Heart left ventricle (tissue), 13 donors: ENCODE measurements at regions not wholly inside any gene's neighbourhood (a gene's known extent, or its start where the extent isn't known, plus 50 kb on each side); places are given as distances from the start of the nearest gene placed in this dataset.

Experiments
- CTCF ChIP-seq, 12 donors: fragments of 200-600 bp; sonication (generic) in 4 of 12; IDR thresholded peaks; one replicate each; pipeline versions ENCODE4 v1.5.0 to v1.8.0; 2018 to 2022; ENCODE audit warnings: antibody characterized with exemption in 12 of 12, mild to moderate bottlenecking in 5 of 12
- POLR2A ChIP-seq, 2 donors: fragments of 450-650 bp; IDR thresholded peaks; one replicate each; pipeline ENCODE4 v1.6.1; 2017; ENCODE audit warnings: antibody characterized with exemption in 2 of 2, mild to moderate bottlenecking in 2 of 2, moderate library complexity in 2 of 2
- donor health status: ischemic (EF 13 %, LVEDD 7.1; RV severe dilation, severe dysfunction).
- donor health status: DM: no; HTN: yes; CAD: no.
- donor health status: DM: no; HTN: no; CAD: no.
- donor health status: ischemic (EF 25% LVEDD 6.9; RV normal size, moderate dysfunction).
- donor health status: ischemic (EF 25% LVEDD 5.7; RV mildly dilated, moderate dysfunction).
- donor health status: ischemic (EF 35%, LVEDD 5.7; RV mildly dilated, moderate dysfunction).
- donor health status: nonischemic (EF 11% LVEDD 7.7; RV severe dilation, severe dysfunction).
- donor health status: DM: yes; HTN: yes; CAD: no.
- donor health status: PGD.
- donor health status: ischemic (EF 29% LVEDD 5.4; RV normal size, mild dysfunction).
- donor health status: nonischemic (EF 23%, LVEDD 6.1; RV moderate dilation, normal function).

DNA sequence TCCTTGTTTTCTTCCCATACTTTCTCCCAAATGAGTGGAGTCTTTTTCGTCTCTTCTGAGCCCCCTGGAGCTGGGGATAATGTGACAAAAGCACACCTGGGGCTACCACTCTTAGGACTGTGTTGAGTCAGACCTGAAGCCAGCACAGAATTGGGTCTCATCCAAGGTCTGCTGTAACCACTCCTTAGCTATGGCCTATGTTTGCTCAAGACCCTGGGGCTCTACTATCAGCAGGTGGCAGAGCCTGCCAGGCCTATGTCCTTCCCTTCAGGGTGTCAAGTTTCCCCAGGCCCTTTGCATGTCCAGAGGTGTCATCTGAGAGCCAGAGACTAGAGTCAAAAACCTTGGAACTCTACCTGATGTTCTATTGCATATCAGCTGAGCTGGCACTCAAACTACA is 335.7 kb downstream of the DDX10 start:
- TF ChIP-seq CTCF (IDR thresholded peaks at IDR 0.05) (no peak), POLR2A (IDR thresholded peaks at IDR 0.05) (no peak)
